ENCODE measurements at regions not wholly inside any gene's neighbourhood (a gene's known extent, or its start where the extent isn't known, plus 50 kb on each side); places are given as distances from the start of the nearest gene placed in this dataset.

DNA sequence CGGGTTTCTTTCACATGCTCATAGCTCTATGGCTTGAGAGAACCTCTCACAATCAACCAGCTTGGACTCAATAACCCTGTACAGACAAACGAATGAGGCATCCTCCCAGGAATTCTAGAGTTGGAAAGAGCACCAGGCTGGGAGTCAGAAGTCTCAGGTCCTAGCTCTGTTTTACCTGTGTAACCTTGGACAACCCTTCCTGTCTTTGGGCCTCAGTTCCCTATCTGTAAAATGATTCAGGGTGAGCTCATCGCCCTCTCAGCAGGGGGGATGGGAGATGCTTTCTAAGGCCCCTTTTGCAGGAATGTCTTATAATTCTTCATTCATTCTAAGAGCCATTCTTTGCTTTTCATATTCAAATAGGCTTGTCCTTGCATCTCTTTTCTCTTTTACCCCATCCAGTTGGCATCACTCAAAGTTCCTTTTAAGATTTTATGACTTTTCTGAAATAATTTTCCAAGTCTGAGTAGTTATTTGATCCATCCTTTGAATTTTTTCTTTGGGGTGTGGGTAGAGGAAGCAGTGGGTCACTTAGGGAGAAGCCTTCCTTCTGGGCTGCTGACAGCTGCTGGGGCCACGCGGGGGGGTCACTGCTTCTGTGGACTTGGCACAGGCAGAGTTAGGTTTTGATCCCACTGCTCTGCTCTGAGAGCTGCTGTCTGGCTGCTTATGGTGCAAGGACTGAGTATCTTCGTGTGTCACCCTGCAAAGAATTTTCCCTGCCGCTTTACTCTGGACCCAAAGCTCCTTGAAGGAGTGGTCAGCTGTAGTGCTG is 102.7 kb downstream of the UTP18 start:
- TF ChIP-seq POLR2A (IDR thresholded peaks at IDR 0.05; ENCODE audit: low read length): no peak
- TF ChIP-seq GATA1 (IDR thresholded peaks at IDR 0.05; ENCODE audit: low read depth, low read length): no peak
